GM21381 (cell line): ENCODE measurements at regions not wholly inside any gene's neighbourhood (a gene's known extent, or its start where the extent isn't known, plus 50 kb on each side); places are given as distances from the start of the nearest gene placed in this dataset.
"Not testable (repeated sequence)": the region's sequence is repeated elsewhere in the genome, so short reads cannot be mapped to it uniquely, and the experiment has no call there.

Experiments
- ATAC-seq: cut with Tn5 transposase; IDR thresholded peaks from one replicate; pipeline ENCODE4 v1.9.1; 2021; ENCODE audit warnings: mild to moderate bottlenecking, moderate library complexity; ENCODE audit not compliant: unreplicated experiment

GRCh38 chr10:89942217-89942616 lies 240.8 kb downstream of the KIF20B start:
- ATAC-seq = no peak

GRCh38 chr10:89944138-89944537 lies 242.7 kb downstream of the KIF20B start:
- no peak for ATAC-seq

- ATAC-seq = no peak
These were observed 244.7 kb downstream of the KIF20B start for GRCh38 chr10:89946106-89946505.

- no peak for ATAC-seq
These were observed 248.1 kb downstream of the KIF20B start for GRCh38 chr10:89949496-89949895.

- no peak for ATAC-seq
These were observed 250.9 kb downstream of the KIF20B start for GRCh38 chr10:89952325-89952724.

- ATAC-seq = no peak
These were observed 251.4 kb downstream of the KIF20B start for GRCh38 chr10:89952751-89953150.

GRCh38 chr10:89954061-89954460 lies 252.7 kb downstream of the KIF20B start:
- no peak for ATAC-seq

- ATAC-seq = no peak
These were observed 253.6 kb downstream of the KIF20B start for GRCh38 chr10:89954787-89955566.

GRCh38 chr10:89959433-89960110 lies 258.2 kb downstream of the KIF20B start:
- no peak for ATAC-seq

GRCh38 chr10:89963451-89964102 lies 262.2 kb downstream of the KIF20B start:
- no peak for ATAC-seq

GRCh38 chr10:89966211-89966610 lies 264.8 kb downstream of the KIF20B start:
- ATAC-seq = no peak

- ATAC-seq = no peak
These were observed 271.9 kb downstream of the KIF20B start for GRCh38 chr10:89973326-89973725.

GRCh38 chr10:89975071-89975470 lies 273.7 kb downstream of the KIF20B start:
- no peak for ATAC-seq

- ATAC-seq = no peak
These were observed 274.4 kb downstream of the KIF20B start for GRCh38 chr10:89975771-89976170.

GRCh38 chr10:89978081-89978480 lies 276.7 kb downstream of the KIF20B start:
- no peak for ATAC-seq

- no peak for ATAC-seq
These were observed 278.3 kb downstream of the KIF20B start for GRCh38 chr10:89979726-89980125.

- ATAC-seq = no peak
These were observed 278.8 kb downstream of the KIF20B start for GRCh38 chr10:89980166-89980565.

- ATAC-seq = no peak
These were observed 280.5 kb downstream of the KIF20B start for GRCh38 chr10:89981891-89982290.

- ATAC-seq = no peak
These were observed 284.1 kb downstream of the KIF20B start for GRCh38 chr10:89985446-89985845.

- ATAC-seq = not testable (repeated sequence)
These were observed 287.0 kb downstream of the KIF20B start for GRCh38 chr10:89988361-89988760.

- no peak for ATAC-seq
These were observed 291.2 kb downstream of the KIF20B start for GRCh38 chr10:89992575-89992974.

GRCh38 chr10:90007226-90007625 lies 305.8 kb downstream of the KIF20B start:
- ATAC-seq = no peak
